Astrocyte (in vitro differentiated cells and primary cell): ENCODE measurements at regions not wholly inside any gene's neighbourhood (a gene's known extent, or its start where the extent isn't known, plus 50 kb on each side); places are given as distances from the start of the nearest gene placed in this dataset.

Experiments used
- DNase-seq: peaks from one replicate; pipeline ENCODE4 v3.0.0-alpha.2; 2010; ENCODE audit warnings: low read depth
- FAIRE-seq: peaks from 2 replicates; lab custom pipeline; 2011; peaks lifted over from hg19 to GRCh38; lab: Jason Lieb, UNC
- H2AFZ ChIP-seq: 2 replicates; pipeline ENCODE4 v1.6.0; 2012; ENCODE audit warnings: low read depth, low read length, inconsistent platforms
- H3K27ac ChIP-seq: 2 replicates; pipeline ENCODE4 v1.5.1; 2011; ENCODE audit warnings: low read depth, low read length, inconsistent platforms
- H3K27me3 ChIP-seq: 2 replicates; pipeline ENCODE4 v1.6.0; 2011; ENCODE audit warnings: low read length, inconsistent platforms; ENCODE audit not compliant: insufficient read depth
- H3K36me3 ChIP-seq: 2 replicates; pipeline ENCODE4 v1.5.1; 2011; ENCODE audit warnings: low read length, inconsistent platforms; ENCODE audit not compliant: insufficient read depth
- H3K4me1 ChIP-seq: 2 replicates; pipeline ENCODE4 v1.5.1; 2011; ENCODE audit warnings: low read length, inconsistent platforms; ENCODE audit not compliant: insufficient read depth
- H3K4me2 ChIP-seq: 2 replicates; pipeline ENCODE4 v1.6.0; 2012; ENCODE audit warnings: low read length, inconsistent platforms
- H3K4me3 ChIP-seq: 2 replicates; pipeline ENCODE4 v1.5.1; 2011; ENCODE audit warnings: low read depth, mild to moderate bottlenecking, low read length, inconsistent platforms; ENCODE audit not compliant: insufficient read depth
- H3K79me2 ChIP-seq: 2 replicates; pipeline ENCODE4 v1.6.0; 2012; ENCODE audit warnings: mild to moderate bottlenecking, low read length, inconsistent platforms; ENCODE audit not compliant: insufficient read depth
- H3K9ac ChIP-seq: 2 replicates; pipeline ENCODE4 v1.6.0; 2012; ENCODE audit warnings: mild to moderate bottlenecking, low read length, inconsistent platforms
- H3K9me3 ChIP-seq: 2 replicates; pipeline ENCODE4 v1.5.1; 2012; ENCODE audit warnings: low read depth, mild to moderate bottlenecking, low read length, inconsistent platforms; ENCODE audit not compliant: insufficient read depth
- H4K20me1 ChIP-seq: 2 replicates; pipeline ENCODE4 v1.6.0; 2012; ENCODE audit warnings: low read length, inconsistent platforms; ENCODE audit not compliant: insufficient read depth
- H3K27ac Mint-ChIP-seq: one replicate; pipeline ENCODE4 v1.8.0; 2021; ENCODE audit warnings: mild to moderate bottlenecking, mixed read lengths; ENCODE audit not compliant: unreplicated experiment
- H3K27me3 Mint-ChIP-seq: one replicate; pipeline ENCODE4 v1.8.0; 2021; ENCODE audit warnings: low read depth, mixed read lengths; ENCODE audit not compliant: unreplicated experiment
- H3K36me3 Mint-ChIP-seq: one replicate; pipeline ENCODE4 v1.8.0; 2021; ENCODE audit warnings: low read depth, mixed read lengths; ENCODE audit not compliant: unreplicated experiment
- H3K4me1 Mint-ChIP-seq: one replicate; pipeline ENCODE4 v1.8.0; 2021; ENCODE audit warnings: low read depth, mixed read lengths; ENCODE audit not compliant: unreplicated experiment
- H3K4me3 Mint-ChIP-seq: one replicate; pipeline ENCODE4 v1.8.0; 2021; ENCODE audit warnings: mild to moderate bottlenecking, moderate library complexity, mixed read lengths; ENCODE audit not compliant: unreplicated experiment
- H3K9me3 Mint-ChIP-seq: one replicate; pipeline ENCODE4 v1.8.0; 2021; ENCODE audit warnings: mild to moderate bottlenecking, mixed read lengths; ENCODE audit not compliant: unreplicated experiment
- CTCF ChIP-seq: IDR thresholded peaks from 2 replicates; pipeline ENCODE4 v1.5.1; 2011; ENCODE audit warnings: low read depth, mild to moderate bottlenecking, inconsistent platforms, low read length, moderate library complexity; ENCODE audit not compliant: insufficient read depth
- EZH2 ChIP-seq: IDR thresholded peaks from 2 replicates; pipeline ENCODE4 v1.6.1; 2012; ENCODE audit warnings: mild to moderate bottlenecking, low read length, inconsistent platforms; ENCODE audit not compliant: insufficient read depth

GRCh38 chrX:69100478-69100877, 64.8 kb downstream of the PJA1 start:
- peaks cover 11% of the 10 kb centered on the region for H3K4me1 Mint-ChIP-seq
- H3K4me3 ChIP-seq: no peak overlapping the region
- H4K20me1 ChIP-seq: no peaks in the 10 kb centered on the region
- no peaks in the 10 kb centered on the region for H3K9me3 ChIP-seq
- H3K27ac ChIP-seq: no peak overlapping the region
- H3K4me1 ChIP-seq: no peaks in the 10 kb centered on the region
- no peak overlapping the region for H3K27ac Mint-ChIP-seq
- H2AFZ ChIP-seq: no peak overlapping the region
- H3K36me3 Mint-ChIP-seq: no peaks in the 10 kb centered on the region
- no peak overlapping the region for H3K4me2 ChIP-seq
- DNase-seq (no peak), FAIRE-seq (no peak)
- no peaks in the 10 kb centered on the region for H3K27me3 ChIP-seq
- no peaks in the 10 kb centered on the region for H3K27me3 Mint-ChIP-seq
- no peak overlapping the region for H3K9ac ChIP-seq
- no peaks in the 10 kb centered on the region for H3K36me3 ChIP-seq
- no peak overlapping the region for H3K4me3 Mint-ChIP-seq
- H3K9me3 Mint-ChIP-seq: no peaks in the 10 kb centered on the region
- H3K79me2 ChIP-seq: no peaks in the 10 kb centered on the region
- TF ChIP-seq EZH2 (no peak), CTCF (no peak)

- Mint-ChIP-seq H3K27ac (no peak overlapping the region), H3K9me3 (no peaks in the 10 kb centered on the region)
- peak; percentile 79 for FAIRE-seq
Measured at GRCh38 chrX:69097451-69098236, 67.6 kb downstream of the PJA1 start.

More at GRCh38 chrX:69097451-69098236, 67.6 kb downstream of the PJA1 start:
- H3K79me2 ChIP-seq: no peaks in the 10 kb centered on the region
- H3K4me3 ChIP-seq: no peak overlapping the region
- H3K36me3 ChIP-seq: no peaks in the 10 kb centered on the region
- Mint-ChIP-seq H3K4me1 (peaks cover 7% of the 10 kb centered on the region), H3K36me3 (no peaks in the 10 kb centered on the region), H3K4me3 (no peak overlapping the region), H3K27me3 (no peaks in the 10 kb centered on the region)
- H4K20me1 ChIP-seq: no peaks in the 10 kb centered on the region
- no peaks in the 10 kb centered on the region for H3K4me1 ChIP-seq
- H2AFZ ChIP-seq: no peak overlapping the region
- TF ChIP-seq CTCF: no peak
- H3K4me2 ChIP-seq: no peak overlapping the region
- H3K9ac ChIP-seq: no peak overlapping the region
- no peak overlapping the region for H3K27ac ChIP-seq
- no peaks in the 10 kb centered on the region for H3K27me3 ChIP-seq
- DNase-seq: no peak
- H3K9me3 ChIP-seq: no peaks in the 10 kb centered on the region
